GM18867 (cell line): ENCODE measurements at regions not wholly inside any gene's neighbourhood (a gene's known extent, or its start where the extent isn't known, plus 50 kb on each side); places are given as distances from the start of the nearest gene placed in this dataset.
"Not testable (repeated sequence)": the region's sequence is repeated elsewhere in the genome, so short reads cannot be mapped to it uniquely, and the experiment has no call there.

ENCODE experiments used
- ATAC-seq: cut with Tn5 transposase; IDR thresholded peaks from one replicate; pipeline ENCODE4 v1.9.1; 2021; ENCODE audit warnings: mild to moderate bottlenecking, moderate library complexity; ENCODE audit not compliant: unreplicated experiment

- no peak for ATAC-seq
Observed at GRCh38 chr11:129503646-129504045, 128.0 kb downstream of the BARX2 start.

- ATAC-seq: no peak
Observed at GRCh38 chr11:129505266-129505665, 129.6 kb downstream of the BARX2 start.

GRCh38 chr11:129508163-129508562, 132.5 kb downstream of the BARX2 start:
- no peak for ATAC-seq

- ATAC-seq: no peak
Observed at GRCh38 chr11:129528296-129528695, 152.6 kb downstream of the BARX2 start.

- no peak for ATAC-seq
Observed at GRCh38 chr11:129530154-129530895, 154.7 kb downstream of the BARX2 start.

GRCh38 chr11:129533395-129533794, 157.7 kb downstream of the BARX2 start:
- ATAC-seq: no peak

- ATAC-seq: no peak
Observed at GRCh38 chr11:129536338-129536737, 160.7 kb downstream of the BARX2 start.

- no peak for ATAC-seq
Observed at GRCh38 chr11:129538323-129538722, 162.7 kb downstream of the BARX2 start.

- ATAC-seq: no peak
Observed at GRCh38 chr11:129543515-129544290, 168.1 kb downstream of the BARX2 start.

- ATAC-seq: no peak
Observed at GRCh38 chr11:129544691-129545090, 169.0 kb downstream of the BARX2 start.

GRCh38 chr11:129546266-129546665, 170.6 kb downstream of the BARX2 start:
- ATAC-seq: no peak

- no peak for ATAC-seq
Observed at GRCh38 chr11:129557421-129557820, 181.8 kb downstream of the BARX2 start.

- no peak for ATAC-seq
Observed at GRCh38 chr11:129569007-129569406, 193.4 kb downstream of the BARX2 start.

- ATAC-seq: not testable (repeated sequence)
Observed at GRCh38 chr11:129572667-129573066, 197.0 kb downstream of the BARX2 start.

- ATAC-seq: no peak
Observed at GRCh38 chr11:129573161-129573560, 197.5 kb downstream of the BARX2 start.

- ATAC-seq: no peak
Observed at GRCh38 chr11:129574431-129574830, 198.8 kb downstream of the BARX2 start.

GRCh38 chr11:129576652-129577051, 201.0 kb downstream of the BARX2 start:
- no peak for ATAC-seq

- ATAC-seq: no peak
Observed at GRCh38 chr11:129578006-129578405, 202.4 kb downstream of the BARX2 start.

GRCh38 chr11:129580278-129580677, 204.6 kb downstream of the BARX2 start:
- ATAC-seq: no peak

- ATAC-seq: no peak
Observed at GRCh38 chr11:129584316-129584715, 208.7 kb downstream of the BARX2 start.

GRCh38 chr11:129589190-129589860, 213.7 kb downstream of the BARX2 start:
- ATAC-seq: no peak
